ENCODE measurements at regions not wholly inside any gene's neighbourhood (a gene's known extent, or its start where the extent isn't known, plus 50 kb on each side); places are given as distances from the start of the nearest gene placed in this dataset.
"Not testable (repeated sequence)": the region's sequence is repeated elsewhere in the genome, so short reads cannot be mapped to it uniquely, and the experiment has no call there.

DNA sequence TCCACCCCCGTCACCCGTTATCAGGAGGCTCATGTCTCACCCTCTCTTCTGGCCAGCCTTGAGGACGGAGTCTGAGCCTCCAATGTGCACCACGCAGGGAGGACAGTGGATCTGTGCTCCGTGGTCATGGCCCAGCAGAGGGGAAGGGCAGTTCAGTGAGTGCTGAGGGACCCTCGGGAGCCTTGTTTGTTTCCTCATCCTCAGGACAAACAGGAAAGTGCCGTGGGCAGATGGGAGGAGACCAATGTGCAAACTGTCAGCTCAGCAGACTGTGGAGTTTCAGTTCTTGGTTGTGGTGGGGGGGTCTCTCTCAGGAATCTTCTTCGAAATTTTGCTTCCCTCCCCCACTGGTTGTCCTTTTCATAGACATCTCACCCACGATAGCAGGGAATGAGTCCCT lies 429.6 kb downstream of the DIRAS2 start:
- TF ChIP-seq, protein P1, sequence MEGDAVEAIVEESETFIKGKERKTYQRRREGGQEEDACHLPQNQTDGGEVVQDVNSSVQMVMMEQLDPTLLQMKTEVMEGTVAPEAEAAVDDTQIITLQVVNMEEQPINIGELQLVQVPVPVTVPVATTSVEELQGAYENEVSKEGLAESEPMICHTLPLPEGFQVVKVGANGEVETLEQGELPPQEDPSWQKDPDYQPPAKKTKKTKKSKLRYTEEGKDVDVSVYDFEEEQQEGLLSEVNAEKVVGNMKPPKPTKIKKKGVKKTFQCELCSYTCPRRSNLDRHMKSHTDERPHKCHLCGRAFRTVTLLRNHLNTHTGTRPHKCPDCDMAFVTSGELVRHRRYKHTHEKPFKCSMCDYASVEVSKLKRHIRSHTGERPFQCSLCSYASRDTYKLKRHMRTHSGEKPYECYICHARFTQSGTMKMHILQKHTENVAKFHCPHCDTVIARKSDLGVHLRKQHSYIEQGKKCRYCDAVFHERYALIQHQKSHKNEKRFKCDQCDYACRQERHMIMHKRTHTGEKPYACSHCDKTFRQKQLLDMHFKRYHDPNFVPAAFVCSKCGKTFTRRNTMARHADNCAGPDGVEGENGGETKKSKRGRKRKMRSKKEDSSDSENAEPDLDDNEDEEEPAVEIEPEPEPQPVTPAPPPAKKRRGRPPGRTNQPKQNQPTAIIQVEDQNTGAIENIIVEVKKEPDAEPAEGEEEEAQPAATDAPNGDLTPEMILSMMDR (conservative IDR thresholded peaks at IDR 0.05 in 1 of 2, IDR thresholded peaks at IDR 0.05 in 1 of 2; ENCODE audit: extremely low read depth in 1 of 2, insufficient read depth in 1 of 2, low read depth in 1 of 2, low read length in 2 of 2): not testable (repeated sequence)
- not testable (repeated sequence) for TF ChIP-seq EZH2 (IDR thresholded peaks at IDR 0.05; ENCODE audit: borderline replicate concordance, low read length)

Data from mammary epithelial cell (primary cell).